ENCODE measurements at regions not wholly inside any gene's neighbourhood (a gene's known extent, or its start where the extent isn't known, plus 50 kb on each side); places are given as distances from the start of the nearest gene placed in this dataset.
A peak's percentile ranks its signal among the peaks of the same experiment; 100 is the strongest.

DNA sequence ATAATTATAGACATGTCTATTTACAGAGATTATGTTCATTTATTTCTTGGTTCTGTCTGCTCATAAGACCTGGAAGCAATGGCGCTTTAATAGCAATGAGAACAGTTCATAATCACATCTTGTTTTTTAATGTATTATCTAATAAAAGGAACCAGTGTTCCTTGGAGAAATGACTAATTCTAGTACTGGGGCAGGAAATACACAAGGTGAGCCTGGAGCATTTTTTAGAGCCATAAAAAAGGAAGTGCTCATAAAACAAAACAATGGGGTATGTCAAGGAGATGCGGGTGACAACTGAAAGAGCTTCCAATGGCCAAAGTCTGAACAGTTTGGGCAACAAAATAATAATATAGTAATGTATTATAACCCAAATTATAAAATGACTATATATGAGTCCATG lies 531.9 kb upstream of the CHD1 start:
- in situ Hi-C loops (cut with HindIII; ENCODE audit: low sequenced_read_pairs), result no loop called here
- TF ChIP-seq, protein P1, sequence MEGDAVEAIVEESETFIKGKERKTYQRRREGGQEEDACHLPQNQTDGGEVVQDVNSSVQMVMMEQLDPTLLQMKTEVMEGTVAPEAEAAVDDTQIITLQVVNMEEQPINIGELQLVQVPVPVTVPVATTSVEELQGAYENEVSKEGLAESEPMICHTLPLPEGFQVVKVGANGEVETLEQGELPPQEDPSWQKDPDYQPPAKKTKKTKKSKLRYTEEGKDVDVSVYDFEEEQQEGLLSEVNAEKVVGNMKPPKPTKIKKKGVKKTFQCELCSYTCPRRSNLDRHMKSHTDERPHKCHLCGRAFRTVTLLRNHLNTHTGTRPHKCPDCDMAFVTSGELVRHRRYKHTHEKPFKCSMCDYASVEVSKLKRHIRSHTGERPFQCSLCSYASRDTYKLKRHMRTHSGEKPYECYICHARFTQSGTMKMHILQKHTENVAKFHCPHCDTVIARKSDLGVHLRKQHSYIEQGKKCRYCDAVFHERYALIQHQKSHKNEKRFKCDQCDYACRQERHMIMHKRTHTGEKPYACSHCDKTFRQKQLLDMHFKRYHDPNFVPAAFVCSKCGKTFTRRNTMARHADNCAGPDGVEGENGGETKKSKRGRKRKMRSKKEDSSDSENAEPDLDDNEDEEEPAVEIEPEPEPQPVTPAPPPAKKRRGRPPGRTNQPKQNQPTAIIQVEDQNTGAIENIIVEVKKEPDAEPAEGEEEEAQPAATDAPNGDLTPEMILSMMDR (IDR thresholded peaks at IDR 0.05; ENCODE audit: low read depth, low read length, missing control alignments), result no peak

DNA sequence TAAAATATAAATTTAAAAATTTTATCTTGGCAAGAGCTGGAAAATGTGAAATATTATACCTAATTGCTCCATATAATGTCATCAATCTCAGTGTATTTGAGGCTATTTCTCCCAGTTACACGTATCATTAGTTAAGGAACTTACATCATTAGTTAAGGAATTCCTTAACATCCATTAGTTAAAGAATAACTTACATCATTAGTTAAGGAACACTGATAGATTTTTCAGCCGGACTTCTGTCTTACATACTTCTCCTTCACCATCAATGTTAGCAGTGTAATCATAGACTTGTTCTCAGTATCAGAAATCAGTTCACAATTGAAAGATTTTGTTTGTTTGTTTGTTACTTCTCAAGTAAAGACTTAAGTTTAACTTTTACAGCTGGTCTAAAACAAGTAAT lies 524.4 kb upstream of the CHD1 start:
- no peak overlapping the region for H3K4me3 ChIP-seq (ENCODE audit: low read depth, low read length)
- DNase-seq (ENCODE audit: low read depth), result no peak
- in situ Hi-C loops (cut with HindIII; ENCODE audit: low sequenced_read_pairs), result no loop called here
- TF ChIP-seq, protein P1 (IDR thresholded peaks at IDR 0.05; ENCODE audit: low read depth, low read length, missing control alignments), result no peak

More for the DNA sequence above, 531.9 kb upstream of the CHD1 start:
- DNase-seq (ENCODE audit: low read depth), result no peak
- no peak overlapping the region for H3K4me3 ChIP-seq (ENCODE audit: low read depth, low read length)

DNA sequence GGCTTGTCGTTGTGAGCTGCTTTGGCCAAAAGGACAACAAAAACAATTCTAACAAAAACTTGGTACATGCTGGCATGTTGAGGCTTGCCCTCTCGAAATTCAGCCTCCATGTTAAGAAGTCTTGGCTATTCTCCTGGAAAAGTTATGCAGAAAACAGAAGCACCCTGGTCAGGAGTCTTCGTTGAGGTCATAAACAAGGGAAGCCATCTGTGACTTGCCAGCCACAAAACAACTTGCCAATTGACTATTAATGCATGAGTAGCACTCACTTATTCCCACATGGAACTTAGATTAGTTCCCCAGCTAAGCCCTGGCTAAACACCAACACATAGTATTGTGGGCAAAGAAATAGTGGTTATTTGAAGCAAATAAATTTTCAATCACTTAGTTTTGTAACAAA lies 521.0 kb upstream of the CHD1 start:
- TF ChIP-seq, protein P1 (IDR thresholded peaks at IDR 0.05; ENCODE audit: low read depth, low read length, missing control alignments), result no peak
- DNase-seq (ENCODE audit: low read depth), result peak; percentile 93
- no peak overlapping the region for H3K4me3 ChIP-seq (ENCODE audit: low read depth, low read length)
- in situ Hi-C loops (cut with HindIII; ENCODE audit: low sequenced_read_pairs), result no loop called here

DNA sequence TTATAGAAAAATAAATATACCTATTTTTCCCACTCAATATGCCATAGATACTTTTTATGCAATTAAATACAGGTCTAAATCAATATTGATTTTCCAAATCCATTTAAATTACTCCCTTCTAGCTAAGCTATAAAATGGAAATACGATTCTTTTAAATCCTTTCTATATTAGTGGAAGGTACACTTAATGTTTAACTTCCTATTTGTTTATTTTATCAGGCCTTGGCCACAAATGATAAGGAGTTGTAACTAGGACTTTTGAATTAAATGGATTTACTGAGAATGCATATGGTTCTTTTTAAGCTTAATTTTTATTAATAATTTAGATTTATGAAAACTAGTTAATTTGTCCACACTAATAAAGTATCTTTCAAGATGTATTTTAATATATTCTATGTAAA lies 517.0 kb upstream of the CHD1 start:
- TF ChIP-seq, protein P1 (IDR thresholded peaks at IDR 0.05; ENCODE audit: low read depth, low read length, missing control alignments), result no peak
- H3K4me3 ChIP-seq (ENCODE audit: low read depth, low read length), result no peak overlapping the region
- DNase-seq (ENCODE audit: low read depth), result no peak
- in situ Hi-C loops (cut with HindIII; ENCODE audit: low sequenced_read_pairs), result no loop called here

DNA sequence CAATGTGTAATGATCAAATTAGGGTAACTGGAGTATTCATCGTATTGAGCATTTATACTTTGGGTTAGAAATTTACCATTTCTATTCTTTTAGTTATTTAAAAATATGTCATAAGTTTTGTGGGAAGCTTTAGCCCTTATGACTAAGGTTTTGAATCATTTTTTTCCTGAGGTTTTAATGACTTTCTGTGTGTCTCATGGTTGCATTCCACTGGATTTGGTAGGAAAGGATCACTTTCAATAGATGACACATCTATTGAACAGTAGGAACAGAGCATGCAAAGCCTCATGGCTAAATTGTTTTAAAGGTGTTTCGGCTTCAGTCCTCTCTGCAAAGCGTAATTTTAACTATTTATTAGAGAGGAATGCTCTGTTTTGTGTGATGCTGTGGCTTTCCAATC lies 512.4 kb upstream of the CHD1 start:
- in situ Hi-C loops (cut with HindIII; ENCODE audit: low sequenced_read_pairs), result no loop called here
- no peak overlapping the region for H3K4me3 ChIP-seq (ENCODE audit: low read depth, low read length)
- TF ChIP-seq, protein P1 (IDR thresholded peaks at IDR 0.05; ENCODE audit: low read depth, low read length, missing control alignments), result no peak

DNA sequence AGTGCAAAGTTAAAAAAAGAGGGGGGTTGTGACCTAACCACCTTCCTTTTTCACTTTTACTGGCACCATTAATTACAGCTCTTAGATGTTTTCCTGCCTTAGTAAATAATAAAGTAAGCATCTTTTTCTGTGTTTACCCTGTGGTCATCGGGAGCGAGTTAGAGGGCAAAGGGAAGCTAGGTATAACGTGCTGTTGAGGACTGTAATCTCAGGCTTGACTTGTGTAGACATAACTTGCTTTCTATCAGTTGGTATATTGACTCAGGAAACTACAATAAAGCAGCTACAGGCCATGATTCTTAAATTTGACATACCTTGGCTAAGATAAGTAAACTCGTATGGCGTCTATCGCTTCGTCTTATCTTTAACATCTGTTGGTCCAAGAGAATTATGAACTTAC lies 509.8 kb upstream of the CHD1 start:
- in situ Hi-C loops (cut with HindIII; ENCODE audit: low sequenced_read_pairs), result no loop called here
- H3K4me3 ChIP-seq (ENCODE audit: low read depth, low read length), result no peak overlapping the region

More for the DNA sequence above, 512.4 kb upstream of the CHD1 start:
- no peak for DNase-seq (ENCODE audit: low read depth)

More for the DNA sequence above, 509.8 kb upstream of the CHD1 start:
- TF ChIP-seq, protein P1 (IDR thresholded peaks at IDR 0.05; ENCODE audit: low read depth, low read length, missing control alignments), result no peak
- no peak for DNase-seq (ENCODE audit: low read depth)
